ELR (cell line): ENCODE measurements at regions not wholly inside any gene's neighbourhood (a gene's known extent, or its start where the extent isn't known, plus 50 kb on each side); places are given as distances from the start of the nearest gene placed in this dataset.
"Not testable (repeated sequence)": the region's sequence is repeated elsewhere in the genome, so short reads cannot be mapped to it uniquely, and the experiment has no call there.

Experiments used
- DNase-seq: peaks from one replicate; pipeline ENCODE4 v3.0.0-alpha.2; 2015; ENCODE audit warnings: low read depth

- DNase-seq = no peak
Observed at GRCh38 chr10:56466005-56466404, 104.9 kb upstream of the ZWINT start.

- peak; percentile 2 for DNase-seq
Observed at GRCh38 chr10:56449770-56450169, 88.7 kb upstream of the ZWINT start.

GRCh38 chr10:56447613-56448012, 86.6 kb upstream of the ZWINT start:
- DNase-seq = not testable (repeated sequence)

- not testable (repeated sequence) for DNase-seq
Observed at GRCh38 chr10:56441337-56441736, 80.3 kb upstream of the ZWINT start.
